GM12864 (cell line): ENCODE measurements at regions not wholly inside any gene's neighbourhood (a gene's known extent, or its start where the extent isn't known, plus 50 kb on each side); places are given as distances from the start of the nearest gene placed in this dataset.

Experiments
- DNase-seq: peaks from one replicate; pipeline ENCODE4 v3.0.0-alpha.2; 2011; ENCODE audit warnings: low read depth
- H3K4me3 ChIP-seq: 2 replicates; pipeline ENCODE4 v1.5.1; 2011; ENCODE audit warnings: mild to moderate bottlenecking, low read depth, low read length, control low read depth
- CTCF ChIP-seq: IDR thresholded peaks from 2 replicates; pipeline ENCODE4 v1.5.1; 2011; ENCODE audit warnings: low read depth, mild to moderate bottlenecking, moderate library complexity, low read length, control low read depth, inconsistent platforms; ENCODE audit errors: missing control alignments

- no peak overlapping the region for H3K4me3 ChIP-seq
- DNase-seq = no peak
- TF ChIP-seq CTCF = no peak
These were observed 220.7 kb upstream of the UBASH3B start for GRCh38 chr11:122434786-122435185.

- no peak for TF ChIP-seq CTCF
- no peak for DNase-seq
- H3K4me3 ChIP-seq = no peak overlapping the region
These were observed 225.0 kb upstream of the UBASH3B start for GRCh38 chr11:122430490-122430889.

- no peak for DNase-seq
- no peak for TF ChIP-seq CTCF
- no peak overlapping the region for H3K4me3 ChIP-seq
These were observed 229.4 kb upstream of the UBASH3B start for GRCh38 chr11:122426073-122426472.

- DNase-seq = no peak
- no peak for TF ChIP-seq CTCF
- no peak overlapping the region for H3K4me3 ChIP-seq
These were observed 230.9 kb upstream of the UBASH3B start for GRCh38 chr11:122424636-122425035.

GRCh38 chr11:122423886-122424285 lies 231.6 kb upstream of the UBASH3B start:
- TF ChIP-seq CTCF = no peak
- no peak overlapping the region for H3K4me3 ChIP-seq
- DNase-seq = no peak

GRCh38 chr11:122423273-122423672 lies 232.2 kb upstream of the UBASH3B start:
- H3K4me3 ChIP-seq = no peak overlapping the region
- DNase-seq = no peak
- TF ChIP-seq CTCF = no peak

- TF ChIP-seq CTCF = no peak
- no peak overlapping the region for H3K4me3 ChIP-seq
- no peak for DNase-seq
These were observed 232.8 kb upstream of the UBASH3B start for GRCh38 chr11:122422682-122423081.
